ENCODE measurements at regions not wholly inside any gene's neighbourhood (a gene's known extent, or its start where the extent isn't known, plus 50 kb on each side); places are given as distances from the start of the nearest gene placed in this dataset.

- no peaks in the 10 kb centered on the region for H3K36me3 Mint-ChIP-seq (ENCODE audit: low read depth)
- H3K27me3 Mint-ChIP-seq (ENCODE audit: low read depth): peaks cover 11% of the 10 kb centered on the region
- H3K9me3 Mint-ChIP-seq: no peaks in the 10 kb centered on the region
- intact Hi-C loops (cut with micrococcal nuclease): loop anchor here (10.0 kb wide), 1 partner anchor 256 kb away; no protein-coding TSS in a partner anchor
- H3K4me3 Mint-ChIP-seq: no peak overlapping the region
- H3K27ac Mint-ChIP-seq: no peak overlapping the region
- H3K4me1 Mint-ChIP-seq (ENCODE audit: low read depth): no peaks in the 10 kb centered on the region
- no peak for DNase-seq
- CTCF ChIA-PET: no interaction called here
These were observed 49.7 kb upstream of the FST start for GRCh38 chr5:53430618-53431252.
